ENCODE measurements at regions not wholly inside any gene's neighbourhood (a gene's known extent, or its start where the extent isn't known, plus 50 kb on each side); places are given as distances from the start of the nearest gene placed in this dataset.

DNA sequence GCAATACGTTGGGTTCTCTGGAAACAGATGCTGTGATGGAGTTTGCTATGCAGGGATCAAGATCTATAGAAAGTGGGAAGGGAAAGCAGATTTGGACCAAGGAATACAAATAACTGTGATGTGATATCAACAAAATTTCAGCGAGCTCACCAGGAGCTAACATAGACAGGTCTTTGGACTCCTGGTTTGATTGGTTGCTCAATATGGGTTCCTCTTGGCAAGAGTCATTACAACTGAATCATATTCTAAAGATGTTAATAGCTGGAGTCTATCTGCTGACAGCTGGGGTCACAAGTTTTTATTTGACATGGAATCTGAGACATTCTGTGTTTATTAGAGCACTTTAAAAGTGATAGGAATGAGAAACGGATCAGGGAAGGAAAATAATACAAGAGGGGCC lies 637.6 kb upstream of the GNPDA2 start:
- H4K20me1 ChIP-seq (ENCODE audit: control insufficient read depth, extremely low read depth, insufficient read depth, low read length) = no peaks in the 10 kb centered on the region
- TF ChIP-seq, protein P1, sequence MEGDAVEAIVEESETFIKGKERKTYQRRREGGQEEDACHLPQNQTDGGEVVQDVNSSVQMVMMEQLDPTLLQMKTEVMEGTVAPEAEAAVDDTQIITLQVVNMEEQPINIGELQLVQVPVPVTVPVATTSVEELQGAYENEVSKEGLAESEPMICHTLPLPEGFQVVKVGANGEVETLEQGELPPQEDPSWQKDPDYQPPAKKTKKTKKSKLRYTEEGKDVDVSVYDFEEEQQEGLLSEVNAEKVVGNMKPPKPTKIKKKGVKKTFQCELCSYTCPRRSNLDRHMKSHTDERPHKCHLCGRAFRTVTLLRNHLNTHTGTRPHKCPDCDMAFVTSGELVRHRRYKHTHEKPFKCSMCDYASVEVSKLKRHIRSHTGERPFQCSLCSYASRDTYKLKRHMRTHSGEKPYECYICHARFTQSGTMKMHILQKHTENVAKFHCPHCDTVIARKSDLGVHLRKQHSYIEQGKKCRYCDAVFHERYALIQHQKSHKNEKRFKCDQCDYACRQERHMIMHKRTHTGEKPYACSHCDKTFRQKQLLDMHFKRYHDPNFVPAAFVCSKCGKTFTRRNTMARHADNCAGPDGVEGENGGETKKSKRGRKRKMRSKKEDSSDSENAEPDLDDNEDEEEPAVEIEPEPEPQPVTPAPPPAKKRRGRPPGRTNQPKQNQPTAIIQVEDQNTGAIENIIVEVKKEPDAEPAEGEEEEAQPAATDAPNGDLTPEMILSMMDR (conservative IDR thresholded peaks at IDR 0.05 in 1 of 2, IDR thresholded peaks at IDR 0.05 in 1 of 2; ENCODE audit: low read depth in 1 of 2, low read length in 2 of 2) = no peak
- no peak for TF ChIP-seq EZH2 (IDR thresholded peaks at IDR 0.05; ENCODE audit: low read length, missing control alignments)
- no peak overlapping the region for H3K4me3 ChIP-seq (replicated peaks in 1 of 4; ENCODE audit: control extremely low read depth in 1 of 4, insufficient read depth in 1 of 4, low read depth in 3 of 4, low read length in 4 of 4)
- no peaks in the 10 kb centered on the region for H3K4me1 ChIP-seq (ENCODE audit: control insufficient read depth, extremely low read depth, insufficient read depth, low read length)
- DNase-seq (ENCODE audit: low read depth in 2 of 2) = no peak
- no peaks in the 10 kb centered on the region for H3K9me3 ChIP-seq (ENCODE audit: control insufficient read depth, insufficient read depth, low read depth, low read length)
- no peak overlapping the region for H3K4me2 ChIP-seq (ENCODE audit: extremely low read depth, insufficient read depth, low read length)
- no peaks in the 10 kb centered on the region for H3K27me3 ChIP-seq (ENCODE audit: control insufficient read depth, insufficient read depth, low read length)
- no peak overlapping the region for H3K27ac ChIP-seq (ENCODE audit: insufficient read depth, low read length)
- H3K79me2 ChIP-seq (ENCODE audit: control insufficient read depth, insufficient read depth, low read length) = no peaks in the 10 kb centered on the region
- H3K9ac ChIP-seq (ENCODE audit: insufficient read depth, low read length) = no peak overlapping the region
- no peak overlapping the region for H2AFZ ChIP-seq (ENCODE audit: low read length)
- H3K36me3 ChIP-seq (ENCODE audit: control insufficient read depth, insufficient read depth, low read length) = no peaks in the 10 kb centered on the region

DNA sequence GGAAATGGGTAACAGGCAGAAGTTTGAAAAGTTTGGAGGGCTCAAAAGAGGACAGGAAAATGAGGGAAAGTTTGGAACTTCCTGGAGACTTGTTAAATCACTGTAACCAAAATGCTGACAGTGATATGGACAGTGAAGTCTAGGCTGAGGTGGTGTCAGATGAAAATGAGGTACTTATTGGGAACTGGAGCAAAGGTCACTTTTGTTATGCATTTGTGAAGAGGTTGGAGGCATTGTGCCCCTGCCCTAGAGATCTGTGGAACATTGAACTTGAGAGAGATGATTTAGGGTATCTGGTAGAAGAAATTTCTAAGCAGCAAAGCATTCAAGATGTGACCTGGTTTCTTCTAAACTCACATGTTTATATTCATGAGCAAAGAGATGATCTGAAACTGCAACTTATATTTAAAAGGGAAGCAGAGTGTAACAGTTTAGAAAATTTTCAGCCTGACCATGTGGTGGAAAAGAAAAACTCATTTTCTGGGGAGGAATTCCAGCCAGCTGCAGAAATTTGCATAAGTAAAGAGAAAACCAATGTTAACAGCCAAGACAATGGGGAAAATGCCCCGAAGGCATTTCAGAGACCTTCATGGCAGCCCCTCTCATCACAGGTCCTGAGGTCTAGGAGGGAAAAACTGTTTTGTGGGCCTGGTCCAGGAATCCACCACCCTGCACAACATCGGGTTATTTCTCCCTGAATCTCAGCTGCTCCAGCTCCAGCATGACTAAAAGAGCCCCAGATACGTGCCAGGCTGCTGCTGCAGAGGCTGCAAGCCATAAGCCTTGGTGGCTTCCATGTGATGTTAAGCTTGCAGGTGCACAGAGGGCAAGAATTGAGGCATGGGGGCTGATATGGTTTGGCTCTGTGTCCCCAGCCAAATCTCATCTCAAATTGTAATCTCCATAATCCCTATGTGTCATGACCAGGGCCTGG lies 632.5 kb upstream of the GNPDA2 start:
- H3K36me3 ChIP-seq (ENCODE audit: control insufficient read depth, insufficient read depth, low read length) = no peaks in the 10 kb centered on the region
- H4K20me1 ChIP-seq (ENCODE audit: control insufficient read depth, extremely low read depth, insufficient read depth, low read length) = no peaks in the 10 kb centered on the region
- TF ChIP-seq, protein P1 (conservative IDR thresholded peaks at IDR 0.05 in 1 of 2, IDR thresholded peaks at IDR 0.05 in 1 of 2; ENCODE audit: low read depth in 1 of 2, low read length in 2 of 2) = no peak
- no peak for TF ChIP-seq EZH2 (IDR thresholded peaks at IDR 0.05; ENCODE audit: low read length, missing control alignments)
- H2AFZ ChIP-seq (ENCODE audit: low read length) = no peak overlapping the region
- no peak for DNase-seq (ENCODE audit: low read depth in 2 of 2)
- H3K27ac ChIP-seq (ENCODE audit: insufficient read depth, low read length) = no peak overlapping the region
- no peaks in the 10 kb centered on the region for H3K27me3 ChIP-seq (ENCODE audit: control insufficient read depth, insufficient read depth, low read length)
- no peak overlapping the region for H3K4me2 ChIP-seq (ENCODE audit: extremely low read depth, insufficient read depth, low read length)
- no peaks in the 10 kb centered on the region for H3K4me1 ChIP-seq (ENCODE audit: control insufficient read depth, extremely low read depth, insufficient read depth, low read length)
- H3K79me2 ChIP-seq (ENCODE audit: control insufficient read depth, insufficient read depth, low read length) = no peaks in the 10 kb centered on the region
- no peak overlapping the region for H3K4me3 ChIP-seq (replicated peaks in 1 of 4; ENCODE audit: control extremely low read depth in 1 of 4, insufficient read depth in 1 of 4, low read depth in 3 of 4, low read length in 4 of 4)
- no peak overlapping the region for H3K9ac ChIP-seq (ENCODE audit: insufficient read depth, low read length)
- no peaks in the 10 kb centered on the region for H3K9me3 ChIP-seq (ENCODE audit: control insufficient read depth, insufficient read depth, low read depth, low read length)

DNA sequence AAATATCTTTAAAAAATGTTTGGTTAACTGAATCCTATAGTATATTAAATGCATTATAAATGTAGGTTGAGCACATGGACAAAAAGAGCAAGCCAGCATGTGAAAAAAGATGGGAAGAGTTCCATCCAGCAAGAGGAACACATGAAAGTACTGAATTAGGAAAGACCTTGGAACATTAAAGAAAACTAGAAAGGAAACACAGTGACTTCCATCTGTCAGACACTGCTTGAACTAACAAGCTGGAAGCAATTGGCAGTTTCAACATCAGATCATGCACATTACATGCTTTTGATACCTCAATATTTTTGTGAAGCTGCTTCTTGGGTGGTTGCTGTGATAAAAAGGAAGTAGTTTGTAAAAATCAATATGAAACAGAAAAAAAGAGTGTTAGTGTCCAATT lies 626.8 kb upstream of the GNPDA2 start:
- Histone ChIP-seq H3K4me3 (replicated peaks in 1 of 4; ENCODE audit: control extremely low read depth in 1 of 4, insufficient read depth in 1 of 4, low read depth in 3 of 4, low read length in 4 of 4) (no peak overlapping the region), H3K9ac (ENCODE audit: insufficient read depth, low read length) (no peak overlapping the region), H3K36me3 (ENCODE audit: control insufficient read depth, insufficient read depth, low read length) (no peaks in the 10 kb centered on the region), H4K20me1 (ENCODE audit: control insufficient read depth, extremely low read depth, insufficient read depth, low read length) (no peaks in the 10 kb centered on the region), H3K27me3 (ENCODE audit: control insufficient read depth, insufficient read depth, low read length) (no peaks in the 10 kb centered on the region), H2AFZ (ENCODE audit: low read length) (no peak overlapping the region), H3K27ac (ENCODE audit: insufficient read depth, low read length) (no peak overlapping the region), H3K9me3 (ENCODE audit: control insufficient read depth, insufficient read depth, low read depth, low read length) (no peaks in the 10 kb centered on the region), H3K4me1 (ENCODE audit: control insufficient read depth, extremely low read depth, insufficient read depth, low read length) (no peaks in the 10 kb centered on the region), H3K79me2 (ENCODE audit: control insufficient read depth, insufficient read depth, low read length) (no peaks in the 10 kb centered on the region), H3K4me2 (ENCODE audit: extremely low read depth, insufficient read depth, low read length) (no peak overlapping the region)
- TF ChIP-seq, protein P1 (conservative IDR thresholded peaks at IDR 0.05 in 1 of 2, IDR thresholded peaks at IDR 0.05 in 1 of 2; ENCODE audit: low read depth in 1 of 2, low read length in 2 of 2) = no peak
- no peak for TF ChIP-seq EZH2 (IDR thresholded peaks at IDR 0.05; ENCODE audit: low read length, missing control alignments)
- DNase-seq (ENCODE audit: low read depth in 2 of 2) = no peak

All from fibroblast of lung (primary cell).